ENCODE measurements at regions not wholly inside any gene's neighbourhood (a gene's known extent, or its start where the extent isn't known, plus 50 kb on each side); places are given as distances from the start of the nearest gene placed in this dataset.
"Not testable (repeated sequence)": the region's sequence is repeated elsewhere in the genome, so short reads cannot be mapped to it uniquely, and the experiment has no call there.

GRCh38 chr10:3559527-3559926 is 225.5 kb downstream of the KLF6 start:
- no peak for DNase-seq (ENCODE audit: low spot score in 2 of 2, unreplicated experiment in 2 of 2)
- Mint-ChIP-seq H3K4me3 (no peak overlapping the region), H3K27ac (no peak overlapping the region), H3K27me3 (ENCODE audit: low read depth) (no peaks in the 10 kb centered on the region), H3K36me3 (no peaks in the 10 kb centered on the region), H3K9me3 (peaks cover 5% of the 10 kb centered on the region), H3K4me1 (no peaks in the 10 kb centered on the region)
- no peak for TF ChIP-seq CTCF (IDR thresholded peaks at IDR 0.05; ENCODE audit: unreplicated experiment)

GRCh38 chr10:3559011-3559410 is 226.0 kb downstream of the KLF6 start:
- no peak overlapping the region for H3K4me3 Mint-ChIP-seq

DNA sequence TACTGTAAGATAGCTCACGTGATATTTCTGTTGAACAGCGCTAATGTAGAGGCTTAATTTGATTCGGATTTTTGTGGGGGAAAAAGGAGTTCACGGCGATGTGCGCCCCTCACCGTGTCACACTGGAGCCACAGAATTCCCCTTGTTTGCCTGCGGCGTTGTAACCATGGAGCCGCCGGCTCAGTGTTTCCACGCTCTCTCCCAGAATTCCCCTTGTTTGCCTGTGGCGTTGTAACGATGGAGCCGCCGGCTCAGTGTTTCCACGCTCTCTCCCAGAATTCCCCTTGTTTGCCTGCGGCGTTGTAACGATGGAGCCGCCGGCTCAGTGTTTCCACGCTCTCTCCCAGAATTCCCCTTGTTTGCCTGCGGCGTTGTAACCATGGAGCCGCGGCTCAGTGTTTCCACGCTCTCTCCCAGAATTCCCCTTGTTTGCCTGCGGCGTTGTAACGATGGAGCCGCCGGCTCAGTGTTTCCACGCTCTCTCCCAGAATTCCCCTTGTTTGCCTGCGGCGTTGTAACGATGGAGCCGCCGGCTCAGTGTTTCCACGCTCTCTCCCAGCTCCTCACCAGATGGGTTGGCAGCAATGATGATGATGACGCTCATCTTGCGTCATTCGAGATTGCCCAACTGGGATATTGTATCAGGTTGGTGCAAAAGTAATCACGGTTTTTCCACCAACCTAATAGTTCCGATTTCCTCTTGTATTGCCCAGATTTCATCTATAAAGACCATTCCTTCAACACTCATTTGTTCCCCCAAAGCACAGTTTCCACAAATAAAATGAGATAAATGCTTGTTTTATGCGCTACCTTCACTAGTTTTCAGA is 228.6 kb downstream of the KLF6 start:
- not testable (repeated sequence) for H3K4me1 Mint-ChIP-seq; H3K4me3 Mint-ChIP-seq; H3K27ac Mint-ChIP-seq; H3K27me3 Mint-ChIP-seq (ENCODE audit: low read depth); H3K9me3 Mint-ChIP-seq; DNase-seq (ENCODE audit: low spot score in 2 of 2, unreplicated experiment in 2 of 2); H3K36me3 Mint-ChIP-seq

More at GRCh38 chr10:3559011-3559410, 226.0 kb downstream of the KLF6 start:
- DNase-seq (ENCODE audit: low spot score in 2 of 2, unreplicated experiment in 2 of 2) = no peak
- no peaks in the 10 kb centered on the region for H3K4me1 Mint-ChIP-seq
- no peaks in the 10 kb centered on the region for H3K27me3 Mint-ChIP-seq (ENCODE audit: low read depth)
- peaks cover 5% of the 10 kb centered on the region for H3K9me3 Mint-ChIP-seq
- H3K36me3 Mint-ChIP-seq = no peaks in the 10 kb centered on the region
- TF ChIP-seq CTCF (IDR thresholded peaks at IDR 0.05; ENCODE audit: unreplicated experiment) = no peak
- H3K27ac Mint-ChIP-seq = no peak overlapping the region

GRCh38 chr10:3554121-3554522 is 230.9 kb downstream of the KLF6 start:
- Mint-ChIP-seq H3K36me3 (no peaks in the 10 kb centered on the region), H3K27me3 (ENCODE audit: low read depth) (no peaks in the 10 kb centered on the region), H3K27ac (no peak overlapping the region), H3K9me3 (peaks cover 3% of the 10 kb centered on the region), H3K4me3 (no peak overlapping the region), H3K4me1 (peaks cover 2% of the 10 kb centered on the region)
- no peak for DNase-seq (ENCODE audit: low spot score in 2 of 2, unreplicated experiment in 2 of 2)
- no peak for TF ChIP-seq CTCF (IDR thresholded peaks at IDR 0.05; ENCODE audit: unreplicated experiment)

DNA sequence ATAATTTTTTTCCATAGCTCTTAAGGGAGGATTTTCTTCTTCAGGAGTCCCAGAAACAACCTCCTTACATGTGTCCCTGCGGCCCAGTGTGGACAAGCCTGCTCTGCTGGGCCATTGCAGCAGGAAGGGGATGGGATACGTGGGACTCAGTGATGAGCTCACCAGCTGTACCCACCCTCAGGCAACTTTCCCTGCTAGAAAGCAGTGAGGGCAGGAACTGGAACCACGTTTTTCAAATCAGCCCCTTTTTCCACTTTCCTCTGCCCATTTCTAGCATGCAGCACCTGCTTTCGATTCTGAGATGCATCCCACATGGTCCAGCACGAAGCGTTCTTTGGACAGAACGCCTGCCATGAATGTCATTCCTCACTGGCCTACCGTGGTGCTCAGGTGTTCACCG is 232.7 kb downstream of the KLF6 start:
- Mint-ChIP-seq H3K27me3 (ENCODE audit: low read depth) (no peaks in the 10 kb centered on the region), H3K4me3 (no peak overlapping the region), H3K4me1 (peaks cover 2% of the 10 kb centered on the region), H3K36me3 (no peaks in the 10 kb centered on the region), H3K27ac (no peak overlapping the region), H3K9me3 (peaks cover 6% of the 10 kb centered on the region)
- no peak for TF ChIP-seq CTCF (IDR thresholded peaks at IDR 0.05; ENCODE audit: unreplicated experiment)
- DNase-seq (ENCODE audit: low spot score in 2 of 2, unreplicated experiment in 2 of 2) = no peak

DNA sequence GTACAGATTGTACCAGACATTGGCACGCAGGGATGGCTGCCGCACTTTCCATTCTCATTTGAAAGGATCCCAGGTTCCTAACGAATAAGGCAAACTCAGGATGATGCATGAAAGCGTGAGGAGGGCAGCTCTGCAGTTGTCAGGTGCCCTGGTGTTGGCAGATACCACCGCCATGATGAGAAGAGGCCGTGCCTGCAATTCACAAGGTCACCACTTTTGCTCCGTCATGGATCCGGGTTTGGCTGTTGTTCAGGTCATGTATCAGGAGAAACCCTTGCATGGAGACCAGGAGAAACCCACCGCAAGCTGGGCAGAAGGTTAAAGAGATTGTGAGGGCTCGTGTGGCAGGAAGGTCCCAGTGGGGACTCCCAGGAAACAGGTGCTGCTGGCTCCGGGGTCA is 233.2 kb downstream of the KLF6 start:
- peaks cover 7% of the 10 kb centered on the region for H3K9me3 Mint-ChIP-seq
- H3K4me1 Mint-ChIP-seq = peaks cover 2% of the 10 kb centered on the region
- no peak for DNase-seq (ENCODE audit: low spot score in 2 of 2, unreplicated experiment in 2 of 2)
- no peak overlapping the region for H3K27ac Mint-ChIP-seq
- no peaks in the 10 kb centered on the region for H3K36me3 Mint-ChIP-seq
- no peaks in the 10 kb centered on the region for H3K27me3 Mint-ChIP-seq (ENCODE audit: low read depth)
- TF ChIP-seq CTCF (IDR thresholded peaks at IDR 0.05; ENCODE audit: unreplicated experiment) = no peak
- H3K4me3 Mint-ChIP-seq = no peak overlapping the region

Measured in mesothelial cell of epicardium (in vitro differentiated cells).